NT2/D1 (cell line): ENCODE measurements at regions not wholly inside any gene's neighbourhood (a gene's known extent, or its start where the extent isn't known, plus 50 kb on each side); places are given as distances from the start of the nearest gene placed in this dataset.
A peak's percentile ranks its signal among the peaks of the same experiment; 100 is the strongest.

Experiments used
- DNase-seq: peaks from one replicate; pipeline ENCODE4 v3.0.0-alpha.2; 2011; ENCODE audit warnings: low read depth, low spot score
- H3K27me3 ChIP-seq: 2 replicates; pipeline ENCODE4 v1.6.0; 2011; ENCODE audit warnings: mild to moderate bottlenecking; ENCODE audit not compliant: insufficient read length, insufficient read depth
- H3K36me3 ChIP-seq: 2 replicates; pipeline ENCODE4 v1.6.1; 2011; ENCODE audit warnings: mild to moderate bottlenecking, low read length, mixed read lengths; ENCODE audit not compliant: insufficient read depth, insufficient read length
- H3K4me1 ChIP-seq: 2 replicates; pipeline ENCODE4 v1.5.1; 2011; ENCODE audit not compliant: insufficient read depth, insufficient read length
- H3K4me3 ChIP-seq: 2 replicates; pipeline ENCODE4 v1.5.1; 2011; ENCODE audit warnings: low read depth; ENCODE audit not compliant: insufficient read length
- H3K9ac ChIP-seq: 2 replicates; pipeline ENCODE4 v1.6.0; 2011; ENCODE audit warnings: low read depth; ENCODE audit not compliant: insufficient read length
- H3K9me3 ChIP-seq: 2 replicates; pipeline ENCODE4 v1.5.1; 2011; ENCODE audit warnings: mild to moderate bottlenecking, low read length; ENCODE audit not compliant: insufficient read depth
- SUZ12 ChIP-seq: IDR thresholded peaks from 2 replicates; pipeline ENCODE4 v1.6.1; 2011; ENCODE audit not compliant: insufficient read length, insufficient read depth; ENCODE audit errors: extremely low read depth
- YY1 ChIP-seq: IDR thresholded peaks from 2 replicates; pipeline ENCODE4 v1.6.1; 2011; ENCODE audit not compliant: insufficient read length, insufficient read depth
- ZNF274 ChIP-seq: IDR thresholded peaks from 2 replicates; pipeline ENCODE4 v1.6.1; 2011; ENCODE audit warnings: mild to moderate bottlenecking, low read depth, low read length

GRCh38 chr20:43323592-43323991, 133.9 kb upstream of the PTPRT start:
- H3K27me3 ChIP-seq: no peaks in the 10 kb centered on the region
- H3K4me3 ChIP-seq: no peak overlapping the region
- no peak overlapping the region for H3K9ac ChIP-seq
- peak; percentile 55 for DNase-seq
- H3K9me3 ChIP-seq: peaks cover 7% of the 10 kb centered on the region; the same call in 1 of the 2 replicates
- no peak for TF ChIP-seq SUZ12
- TF ChIP-seq YY1: no peak
- TF ChIP-seq ZNF274: no peak
- no peaks in the 10 kb centered on the region for H3K36me3 ChIP-seq
- H3K4me1 ChIP-seq: peaks cover 3% of the 10 kb centered on the region

GRCh38 chr20:43322851-43323250, 133.1 kb upstream of the PTPRT start:
- Histone ChIP-seq H3K27me3 (no peaks in the 10 kb centered on the region), H3K4me3 (no peak overlapping the region), H3K9ac (no peak overlapping the region), H3K36me3 (no peaks in the 10 kb centered on the region), H3K4me1 (peaks cover 3% of the 10 kb centered on the region), H3K9me3 (peaks cover 7% of the 10 kb centered on the region; the same call in 1 of the 2 replicates)
- DNase-seq: no peak
- TF ChIP-seq YY1 (no peak), SUZ12 (no peak), ZNF274 (no peak)

GRCh38 chr20:43320536-43320935, 130.8 kb upstream of the PTPRT start:
- Histone ChIP-seq H3K36me3 (no peaks in the 10 kb centered on the region), H3K4me1 (no peaks in the 10 kb centered on the region), H3K27me3 (no peaks in the 10 kb centered on the region), H3K9me3 (peaks cover 7% of the 10 kb centered on the region; the same call in 1 of the 2 replicates), H3K4me3 (no peak overlapping the region), H3K9ac (no peak overlapping the region)
- no peak for DNase-seq
- no peak for TF ChIP-seq YY1
- no peak for TF ChIP-seq SUZ12
- TF ChIP-seq ZNF274: no peak

GRCh38 chr20:43318755-43319297, 129.1 kb upstream of the PTPRT start:
- H3K4me1 ChIP-seq: no peaks in the 10 kb centered on the region
- H3K9me3 ChIP-seq: peaks cover 7% of the 10 kb centered on the region; the same call in 1 of the 2 replicates
- DNase-seq: no peak
- no peak overlapping the region for H3K9ac ChIP-seq
- no peak for TF ChIP-seq ZNF274
- TF ChIP-seq YY1: no peak
- TF ChIP-seq SUZ12: no peak
- no peaks in the 10 kb centered on the region for H3K36me3 ChIP-seq
- no peak overlapping the region for H3K4me3 ChIP-seq
- H3K27me3 ChIP-seq: no peaks in the 10 kb centered on the region

- H3K36me3 ChIP-seq: no peaks in the 10 kb centered on the region
- no peak overlapping the region for H3K4me3 ChIP-seq
- no peaks in the 10 kb centered on the region for H3K4me1 ChIP-seq
- peaks cover 7% of the 10 kb centered on the region; the same call in 1 of the 2 replicates for H3K9me3 ChIP-seq
- H3K9ac ChIP-seq: no peak overlapping the region
- no peak for DNase-seq
- H3K27me3 ChIP-seq: no peaks in the 10 kb centered on the region
- TF ChIP-seq ZNF274: no peak
- TF ChIP-seq YY1: no peak
- no peak for TF ChIP-seq SUZ12
These were observed 126.6 kb upstream of the PTPRT start for GRCh38 chr20:43316271-43316670.

- no peaks in the 10 kb centered on the region for H3K36me3 ChIP-seq
- TF ChIP-seq ZNF274: no peak
- no peak for TF ChIP-seq SUZ12
- no peak for TF ChIP-seq YY1
These were observed 119.6 kb upstream of the PTPRT start for GRCh38 chr20:43309266-43309665.

GRCh38 chr20:43306837-43307236, 117.1 kb upstream of the PTPRT start:
- Histone ChIP-seq H3K9me3 (peaks cover 17% of the 10 kb centered on the region; the same call in 1 of the 2 replicates), H3K4me3 (no peak overlapping the region), H3K9ac (no peak overlapping the region), H3K27me3 (no peaks in the 10 kb centered on the region), H3K36me3 (no peaks in the 10 kb centered on the region), H3K4me1 (no peaks in the 10 kb centered on the region)
- DNase-seq: no peak
- TF ChIP-seq YY1: no peak
- no peak for TF ChIP-seq ZNF274
- TF ChIP-seq SUZ12: no peak

More at GRCh38 chr20:43309266-43309665, 119.6 kb upstream of the PTPRT start:
- no peaks in the 10 kb centered on the region for H3K4me1 ChIP-seq
- no peak overlapping the region for H3K9ac ChIP-seq
- H3K27me3 ChIP-seq: no peaks in the 10 kb centered on the region
- H3K9me3 ChIP-seq: peaks cover 17% of the 10 kb centered on the region; the same call in 1 of the 2 replicates
- no peak overlapping the region for H3K4me3 ChIP-seq
- no peak for DNase-seq

GRCh38 chr20:43305749-43306148, 116.0 kb upstream of the PTPRT start:
- Histone ChIP-seq H3K9me3 (peaks cover 17% of the 10 kb centered on the region; the same call in 1 of the 2 replicates), H3K4me3 (no peak overlapping the region), H3K27me3 (no peaks in the 10 kb centered on the region), H3K9ac (no peak overlapping the region), H3K36me3 (no peaks in the 10 kb centered on the region), H3K4me1 (no peaks in the 10 kb centered on the region)
- no peak for DNase-seq
- TF ChIP-seq ZNF274 (no peak), YY1 (no peak), SUZ12 (no peak)
